ENCODE measurements at regions not wholly inside any gene's neighbourhood (a gene's known extent, or its start where the extent isn't known, plus 50 kb on each side); places are given as distances from the start of the nearest gene placed in this dataset.
"Not testable (repeated sequence)": the region's sequence is repeated elsewhere in the genome, so short reads cannot be mapped to it uniquely, and the experiment has no call there.

- Mint-ChIP-seq H3K27ac (no peak overlapping the region), H3K4me1 (ENCODE audit: low read depth) (no peaks in the 10 kb centered on the region), H3K4me3 (no peak overlapping the region), H3K9me3 (peaks cover 0 to 1% of the 10 kb centered on the region in 2 donors), H3K27me3 (ENCODE audit: low read depth) (no peaks in the 10 kb centered on the region), H3K36me3 (ENCODE audit: insufficient read depth in 2 of 2) (no peaks in the 10 kb centered on the region)
- DNase-seq (no peak), ATAC-seq (replicated peaks in 1 of 2) (no peak)
These were observed 100.8 kb upstream of the OR9G4 start for GRCh38 chr11:56849250-56849649.

GRCh38 chr11:56848141-56848809, 99.8 kb upstream of the OR9G4 start:
- Mint-ChIP-seq H3K27me3 (ENCODE audit: low read depth) (no peaks in the 10 kb centered on the region), H3K4me3 (no peak overlapping the region), H3K9me3 (peaks cover 0 to 1% of the 10 kb centered on the region in 2 donors), H3K27ac (no peak overlapping the region), H3K4me1 (ENCODE audit: low read depth) (no peaks in the 10 kb centered on the region), H3K36me3 (ENCODE audit: insufficient read depth in 2 of 2) (no peaks in the 10 kb centered on the region)
- DNase-seq (no peak), ATAC-seq (replicated peaks in 1 of 2) (no peak)

DNA sequence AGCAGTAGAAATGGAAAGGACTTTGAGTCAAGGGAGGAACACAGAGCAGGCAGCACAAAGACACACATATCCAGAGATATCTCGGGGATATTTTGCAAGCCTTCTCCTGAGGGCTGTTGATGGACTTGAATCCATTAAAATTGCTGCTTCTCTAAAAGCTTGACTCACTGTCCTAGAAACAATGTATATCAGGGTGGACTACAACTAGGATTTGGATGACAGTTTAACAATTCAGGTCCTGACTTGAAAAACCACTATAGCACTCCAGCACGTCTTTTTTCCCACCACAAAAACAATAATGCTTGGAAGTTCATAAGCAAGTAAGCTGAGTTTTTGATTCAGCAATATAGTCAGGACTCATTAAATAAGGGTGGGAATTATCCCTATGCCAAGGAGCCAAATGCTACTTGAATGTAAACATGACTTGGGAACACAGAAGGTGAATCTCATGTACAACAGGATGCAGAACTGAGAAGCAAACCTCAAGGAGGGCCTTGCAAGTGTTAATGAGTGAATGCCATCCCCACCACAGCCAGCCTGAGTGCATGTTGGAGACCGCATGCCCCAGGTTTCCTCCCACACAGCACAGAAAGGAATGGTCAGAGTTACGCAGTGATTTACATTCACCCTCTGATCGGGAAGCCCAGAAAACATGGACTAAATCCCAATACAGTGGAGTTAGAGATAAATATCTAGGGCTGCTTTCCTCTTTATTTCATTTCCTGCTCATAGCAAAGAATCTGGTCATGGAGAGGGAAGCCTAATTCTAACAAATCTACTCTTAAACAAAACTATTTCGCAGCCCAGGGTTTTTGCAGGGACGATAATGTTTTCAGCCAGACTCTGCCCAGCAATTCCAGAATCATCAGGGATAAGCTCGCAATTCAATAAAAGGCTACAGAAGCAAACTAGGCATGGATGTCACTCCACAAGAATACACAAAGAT, 98.4 kb upstream of the OR9G4 start:
- ATAC-seq (replicated peaks in 1 of 2) (no peak), DNase-seq (no peak)
- no peaks in the 10 kb centered on the region for H3K4me1 Mint-ChIP-seq (ENCODE audit: low read depth)
- no peaks in the 10 kb centered on the region for H3K36me3 Mint-ChIP-seq (ENCODE audit: insufficient read depth in 2 of 2)
- H3K27ac Mint-ChIP-seq, result no peak overlapping the region
- no peak overlapping the region for H3K4me3 Mint-ChIP-seq
- H3K27me3 Mint-ChIP-seq (ENCODE audit: low read depth), result no peaks in the 10 kb centered on the region
- peaks cover 0 to 1% of the 10 kb centered on the region in 2 donors for H3K9me3 Mint-ChIP-seq

GRCh38 chr11:56845121-56845732, 96.7 kb upstream of the OR9G4 start:
- ATAC-seq (replicated peaks in 1 of 2) (no peak), DNase-seq (no peak)
- Mint-ChIP-seq H3K27me3 (ENCODE audit: low read depth) (no peaks in the 10 kb centered on the region), H3K4me1 (ENCODE audit: low read depth) (no peaks in the 10 kb centered on the region), H3K36me3 (ENCODE audit: insufficient read depth in 2 of 2) (no peaks in the 10 kb centered on the region), H3K4me3 (no peak overlapping the region), H3K27ac (no peak overlapping the region), H3K9me3 (peaks cover 0 to 1% of the 10 kb centered on the region in 2 donors)

GRCh38 chr11:56843816-56844215, 95.3 kb upstream of the OR9G4 start:
- H3K27ac Mint-ChIP-seq, result no peak overlapping the region
- ATAC-seq (replicated peaks in 1 of 2), result no peak
- no peaks in the 10 kb centered on the region for H3K4me1 Mint-ChIP-seq (ENCODE audit: low read depth)
- H3K4me3 Mint-ChIP-seq, result no peak overlapping the region
- H3K36me3 Mint-ChIP-seq (ENCODE audit: insufficient read depth in 2 of 2), result no peaks in the 10 kb centered on the region
- no peak for DNase-seq
- no peaks in the 10 kb centered on the region for H3K27me3 Mint-ChIP-seq (ENCODE audit: low read depth)
- H3K9me3 Mint-ChIP-seq, result no peaks in the 10 kb centered on the region

- Mint-ChIP-seq H3K4me1 (ENCODE audit: low read depth) (no peaks in the 10 kb centered on the region), H3K27ac (no peak overlapping the region), H3K9me3 (peaks cover 0 to 1% of the 10 kb centered on the region in 2 donors), H3K27me3 (ENCODE audit: low read depth) (no peaks in the 10 kb centered on the region), H3K4me3 (no peak overlapping the region), H3K36me3 (ENCODE audit: insufficient read depth in 2 of 2) (no peaks in the 10 kb centered on the region)
- no peak for ATAC-seq (replicated peaks in 1 of 2)
- no peak for DNase-seq
These were observed 94.6 kb upstream of the OR9G4 start for GRCh38 chr11:56842814-56843794.

DNA sequence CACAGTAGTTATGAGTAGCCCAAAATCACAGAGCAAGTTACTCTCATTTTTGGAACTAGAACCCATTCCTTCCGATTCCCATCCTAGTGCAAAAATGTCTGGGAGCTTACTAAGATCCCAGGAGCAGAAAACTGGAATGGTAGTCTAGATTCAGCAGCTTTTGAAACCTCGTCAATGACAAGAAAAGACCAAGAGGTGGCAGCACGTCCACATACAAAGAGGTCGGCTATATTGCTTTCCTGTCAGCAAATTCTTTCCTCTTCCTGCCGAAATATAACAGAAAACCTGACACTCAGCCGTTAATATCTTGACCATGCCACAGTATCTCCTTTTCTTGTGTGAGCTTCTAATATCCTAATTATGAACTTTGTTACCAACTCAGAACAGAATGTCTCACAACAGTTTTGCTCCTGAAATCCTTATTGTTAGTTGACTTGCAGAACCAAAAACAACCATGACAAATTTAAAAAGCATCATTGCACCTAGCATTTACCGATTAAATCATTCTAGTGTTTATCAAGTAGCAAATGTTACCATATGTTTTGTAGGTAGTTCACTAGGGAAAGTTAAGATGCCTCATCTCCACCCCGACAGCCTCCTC, 92.8 kb upstream of the OR9G4 start:
- ATAC-seq (replicated peaks in 1 of 2) (no peak), DNase-seq (peak; percentile 13 to 18)
- no peaks in the 10 kb centered on the region for H3K36me3 Mint-ChIP-seq (ENCODE audit: insufficient read depth in 2 of 2)
- H3K4me1 Mint-ChIP-seq (ENCODE audit: low read depth), result no peaks in the 10 kb centered on the region
- peaks cover 0 to 2% of the 10 kb centered on the region in 2 donors for H3K9me3 Mint-ChIP-seq
- no peaks in the 10 kb centered on the region for H3K27me3 Mint-ChIP-seq (ENCODE audit: low read depth)
- no peak overlapping the region for H3K27ac Mint-ChIP-seq
- no peak overlapping the region for H3K4me3 Mint-ChIP-seq

GRCh38 chr11:56827357-56827756, 78.9 kb upstream of the OR9G4 start:
- not testable (repeated sequence) for H3K27me3 Mint-ChIP-seq (ENCODE audit: low read depth)

GRCh38 chr11:56819916-56820315, 71.4 kb upstream of the OR9G4 start:
- peaks cover 0 to 5% of the 10 kb centered on the region in 2 donors for H3K9me3 Mint-ChIP-seq
- DNase-seq (no peak), ATAC-seq (replicated peaks in 1 of 2) (no peak)
- H3K27me3 Mint-ChIP-seq (ENCODE audit: low read depth), result no peaks in the 10 kb centered on the region
- no peak overlapping the region for H3K27ac Mint-ChIP-seq
- H3K4me1 Mint-ChIP-seq (ENCODE audit: low read depth), result no peaks in the 10 kb centered on the region
- no peak overlapping the region for H3K4me3 Mint-ChIP-seq
- H3K36me3 Mint-ChIP-seq (ENCODE audit: insufficient read depth in 2 of 2), result no peaks in the 10 kb centered on the region

More at GRCh38 chr11:56827357-56827756, 78.9 kb upstream of the OR9G4 start:
- not testable (repeated sequence) for H3K27ac Mint-ChIP-seq; DNase-seq; ATAC-seq (replicated peaks in 1 of 2); H3K4me1 Mint-ChIP-seq (ENCODE audit: low read depth); H3K4me3 Mint-ChIP-seq; H3K9me3 Mint-ChIP-seq; H3K36me3 Mint-ChIP-seq (ENCODE audit: insufficient read depth in 2 of 2)

DNA sequence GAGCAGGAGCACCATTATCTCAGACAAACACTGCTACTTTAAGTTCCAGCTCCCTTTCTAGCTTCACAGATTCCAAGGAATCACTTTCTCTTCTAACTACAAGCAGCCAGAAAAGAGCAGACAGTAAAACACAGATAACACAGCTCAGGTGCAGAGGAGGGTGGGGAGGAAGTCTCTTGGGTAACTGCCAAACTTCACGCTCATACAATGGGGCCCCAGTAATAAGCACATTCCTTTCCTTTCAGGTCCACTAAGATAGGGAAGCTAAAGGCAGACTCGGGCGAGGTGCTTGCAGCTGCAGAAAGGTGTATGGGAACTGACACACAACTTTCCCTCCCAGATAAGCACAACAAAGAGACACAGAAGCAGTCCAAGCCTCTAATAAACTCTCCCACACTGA, 69.2 kb upstream of the OR9G4 start:
- Mint-ChIP-seq H3K4me3 (no peak overlapping the region), H3K27me3 (ENCODE audit: low read depth) (no peaks in the 10 kb centered on the region), H3K27ac (no peak overlapping the region), H3K9me3 (peaks cover 2 to 3% of the 10 kb centered on the region in 2 donors), H3K4me1 (ENCODE audit: low read depth) (no peaks in the 10 kb centered on the region), H3K36me3 (ENCODE audit: insufficient read depth in 2 of 2) (no peaks in the 10 kb centered on the region)
- ATAC-seq (replicated peaks in 1 of 2) (no peak), DNase-seq (no peak)

GRCh38 chr11:56816259-56816658, 67.8 kb upstream of the OR9G4 start:
- Mint-ChIP-seq H3K4me3 (no peak overlapping the region), H3K4me1 (ENCODE audit: low read depth) (no peaks in the 10 kb centered on the region), H3K36me3 (ENCODE audit: insufficient read depth in 2 of 2) (no peaks in the 10 kb centered on the region), H3K9me3 (peaks cover 2 to 3% of the 10 kb centered on the region in 2 donors), H3K27me3 (ENCODE audit: low read depth) (no peaks in the 10 kb centered on the region), H3K27ac (no peak overlapping the region)
- DNase-seq (no peak), ATAC-seq (replicated peaks in 1 of 2) (no peak)

GRCh38 chr11:56808326-56808725, 59.8 kb upstream of the OR9G4 start:
- Mint-ChIP-seq H3K4me1 (ENCODE audit: low read depth) (no peaks in the 10 kb centered on the region), H3K4me3 (no peak overlapping the region), H3K9me3 (peaks cover 0 to 7% of the 10 kb centered on the region in 2 donors), H3K36me3 (ENCODE audit: insufficient read depth in 2 of 2) (no peaks in the 10 kb centered on the region), H3K27me3 (ENCODE audit: low read depth) (no peaks in the 10 kb centered on the region), H3K27ac (no peak overlapping the region)
- no peak for DNase-seq
- no peak for ATAC-seq (replicated peaks in 1 of 2)

All from activated T-cell treated with anti-CD3 and anti-CD28 coated beads, Interleukin-2, amount 50 U/mL, for 72 hours (primary cell).